WTC11 (cell line): ENCODE measurements at regions not wholly inside any gene's neighbourhood (a gene's known extent, or its start where the extent isn't known, plus 50 kb on each side); places are given as distances from the start of the nearest gene placed in this dataset.

Experiments
- CBFB ChIP-seq: sonication (generic); formaldehyde crosslinking; IDR thresholded peaks from 2 replicates; pipeline ENCODE4 v1.8.1; 2022; ENCODE audit warnings: mild to moderate bottlenecking, low read depth, missing genetic modification reagents
- CTCF ChIP-seq: fragments of 200-600 bp; IDR thresholded peaks from 2 replicates; pipeline ENCODE4 v1.8.0; 2022; ENCODE audit warnings: antibody characterized with exemption
- MAX ChIP-seq: sonication (generic); formaldehyde crosslinking; IDR thresholded peaks from 2 replicates; pipeline ENCODE4 v1.8.0; 2022; ENCODE audit warnings: mild to moderate bottlenecking, missing genetic modification reagents
- NFE2L1 ChIP-seq: sonication (generic); formaldehyde crosslinking; IDR thresholded peaks from 2 replicates; pipeline ENCODE4 v1.8.1; 2023; ENCODE audit warnings: missing genetic modification reagents
- NR1H2 ChIP-seq: sonication (generic); formaldehyde crosslinking; IDR thresholded peaks from 2 replicates; pipeline ENCODE4 v1.9.0; 2021; ENCODE audit warnings: mild to moderate bottlenecking, moderate library complexity, missing genetic modification reagents
- NR2C2 ChIP-seq: sonication (generic); formaldehyde crosslinking; IDR thresholded peaks from 2 replicates; pipeline ENCODE4 v1.8.0; 2022; ENCODE audit warnings: mild to moderate bottlenecking, missing genetic modification reagents
- SP1 ChIP-seq: sonication (generic); formaldehyde crosslinking; conservative IDR thresholded peaks from 2 replicates; pipeline ENCODE4 v1.8.1; 2022; ENCODE audit warnings: missing genetic modification reagents
- ZNF121 ChIP-seq: sonication (generic); formaldehyde crosslinking; IDR thresholded peaks from 2 replicates; pipeline ENCODE4 v1.8.0; 2023; ENCODE audit warnings: missing genetic modification reagents
- ZNF232 ChIP-seq: sonication (generic); formaldehyde crosslinking; IDR thresholded peaks from 2 replicates; pipeline ENCODE4 v1.8.0; 2022; ENCODE audit warnings: mild to moderate bottlenecking, missing genetic modification reagents

- TF ChIP-seq CTCF: no peak
- no peak for TF ChIP-seq ZNF232 (CRISPR knock-in tag)
- no peak for TF ChIP-seq ZNF121 (CRISPR knock-in tag)
- no peak for TF ChIP-seq NR2C2 (CRISPR knock-in tag)
- TF ChIP-seq NFE2L1 (CRISPR knock-in tag): no peak
- no peak; the same call in 1 of the 2 replicates for TF ChIP-seq SP1 (CRISPR knock-in tag)
- peak; percentile 61; the same call in 1 of the 2 replicates for TF ChIP-seq MAX (CRISPR knock-in tag)
- no peak for TF ChIP-seq NR1H2 (CRISPR knock-in tag)
- no peak for TF ChIP-seq CBFB (CRISPR knock-in tag)
Measured at GRCh38 chr6:108781419-108782100, 66.7 kb upstream of the ARMC2 start.
